ENCODE measurements at regions not wholly inside any gene's neighbourhood (a gene's known extent, or its start where the extent isn't known, plus 50 kb on each side); places are given as distances from the start of the nearest gene placed in this dataset.

DNA sequence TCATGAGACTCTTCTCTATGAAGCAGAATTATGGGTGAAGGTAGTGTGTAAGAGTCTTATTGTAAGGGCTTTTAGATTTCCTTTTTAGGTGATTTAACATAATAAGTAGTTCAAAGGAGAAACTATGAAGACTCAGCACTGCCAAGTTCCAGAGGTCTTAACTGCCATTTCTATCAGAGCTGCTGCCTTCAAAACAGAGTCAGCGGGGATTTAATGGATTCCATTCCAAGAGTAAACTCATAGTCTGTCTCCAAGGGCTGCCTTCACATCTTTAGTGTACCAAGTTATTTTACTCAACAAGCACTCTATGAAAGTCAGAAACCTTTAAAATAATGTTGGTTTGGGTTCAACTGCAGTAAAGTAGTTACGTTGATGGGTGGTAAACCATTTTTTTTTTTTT, 289.6 kb upstream of the HTR2A start:
- DNase-seq (ENCODE audit: low read depth, low spot score) (no peak), FAIRE-seq (no peak)
- Histone ChIP-seq H3K9me1 (replicated peaks; ENCODE audit: control insufficient read depth, extremely low read depth, insufficient read depth, low read length) (no peaks in the 10 kb centered on the region), H3K79me2 (ENCODE audit: control insufficient read depth, insufficient read depth, low read length) (no peaks in the 10 kb centered on the region), H3K27ac (ENCODE audit: insufficient read depth, low read depth, low read length) (no peak overlapping the region), H3K36me3 (ENCODE audit: control insufficient read depth in 2 of 2, extremely low read depth in 1 of 2, insufficient read depth in 2 of 2, low read length in 2 of 2) (no peaks in the 10 kb centered on the region), H3K9me3 (replicated peaks; ENCODE audit: control insufficient read depth, insufficient read depth, low read length) (peaks cover 6% of the 10 kb centered on the region), H3K9ac (replicated peaks; ENCODE audit: extremely low read depth, insufficient read depth, low read length) (no peak overlapping the region), H4K20me1 (replicated peaks; ENCODE audit: control insufficient read depth, extremely low read depth, insufficient read depth, low read length) (no peaks in the 10 kb centered on the region), H3K4me2 (ENCODE audit: insufficient read depth, low read length) (no peak overlapping the region), H3K27me3 (ENCODE audit: control insufficient read depth in 2 of 2, insufficient read depth in 2 of 2, low read length in 2 of 2) (no peaks in the 10 kb centered on the region), H2AFZ (ENCODE audit: low read depth, low read length) (no peak overlapping the region), H3K4me3 (replicated peaks in 1 of 3; ENCODE audit: insufficient read depth in 1 of 3, low read depth in 1 of 3, low read length in 3 of 3) (no peak overlapping the region), H3K4me1 (ENCODE audit: control insufficient read depth, extremely low read depth, insufficient read depth, low read length) (no peaks in the 10 kb centered on the region)
- TF ChIP-seq MYC (IDR thresholded peaks at IDR 0.05; ENCODE audit: low read depth, low read length) = no peak
- TF ChIP-seq, protein P1, sequence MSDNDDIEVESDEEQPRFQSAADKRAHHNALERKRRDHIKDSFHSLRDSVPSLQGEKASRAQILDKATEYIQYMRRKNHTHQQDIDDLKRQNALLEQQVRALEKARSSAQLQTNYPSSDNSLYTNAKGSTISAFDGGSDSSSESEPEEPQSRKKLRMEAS (IDR thresholded peaks at IDR 0.05; ENCODE audit: insufficient read depth, insufficient read length) = no peak
- no peak for TF ChIP-seq POLR2AphosphoS5 (IDR thresholded peaks at IDR 0.05; ENCODE audit: insufficient read depth, low read depth, low read length)
- no peak for TF ChIP-seq EZH2 (IDR thresholded peaks at IDR 0.05; ENCODE audit: borderline replicate concordance, low read depth, low read length, severe bottlenecking)
- TF ChIP-seq GATA2 (IDR thresholded peaks at IDR 0.05; ENCODE audit: insufficient read depth, insufficient read length, low read depth, low read length) = no peak
- TF ChIP-seq, protein P2, sequence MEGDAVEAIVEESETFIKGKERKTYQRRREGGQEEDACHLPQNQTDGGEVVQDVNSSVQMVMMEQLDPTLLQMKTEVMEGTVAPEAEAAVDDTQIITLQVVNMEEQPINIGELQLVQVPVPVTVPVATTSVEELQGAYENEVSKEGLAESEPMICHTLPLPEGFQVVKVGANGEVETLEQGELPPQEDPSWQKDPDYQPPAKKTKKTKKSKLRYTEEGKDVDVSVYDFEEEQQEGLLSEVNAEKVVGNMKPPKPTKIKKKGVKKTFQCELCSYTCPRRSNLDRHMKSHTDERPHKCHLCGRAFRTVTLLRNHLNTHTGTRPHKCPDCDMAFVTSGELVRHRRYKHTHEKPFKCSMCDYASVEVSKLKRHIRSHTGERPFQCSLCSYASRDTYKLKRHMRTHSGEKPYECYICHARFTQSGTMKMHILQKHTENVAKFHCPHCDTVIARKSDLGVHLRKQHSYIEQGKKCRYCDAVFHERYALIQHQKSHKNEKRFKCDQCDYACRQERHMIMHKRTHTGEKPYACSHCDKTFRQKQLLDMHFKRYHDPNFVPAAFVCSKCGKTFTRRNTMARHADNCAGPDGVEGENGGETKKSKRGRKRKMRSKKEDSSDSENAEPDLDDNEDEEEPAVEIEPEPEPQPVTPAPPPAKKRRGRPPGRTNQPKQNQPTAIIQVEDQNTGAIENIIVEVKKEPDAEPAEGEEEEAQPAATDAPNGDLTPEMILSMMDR (IDR thresholded peaks at IDR 0.05; ENCODE audit: extremely low read depth in 1 of 2, insufficient read depth in 1 of 2, low read depth in 1 of 2, low read length in 2 of 2) = no peak
- TF ChIP-seq JUN (IDR thresholded peaks at IDR 0.05; ENCODE audit: borderline replicate concordance, insufficient read depth, insufficient read length, low read depth) = no peak
- no peak for TF ChIP-seq FOS (IDR thresholded peaks at IDR 0.05; ENCODE audit: borderline replicate concordance, insufficient read depth, low read length)
- no peak for TF ChIP-seq POLR2A (IDR thresholded peaks at IDR 0.05; ENCODE audit: low read depth, low read length)
- dilution Hi-C loops (cut with MboI; ENCODE audit: extremely low pct_ligation_motif_present, low sequenced_read_pairs) = no loop called here
- intact Hi-C loops (cut with micrococcal nuclease) = no loop called here
- no TSS peak for BruUV-seq (replicated peaks)
- POLR2A ChIA-PET = no interaction called here
- CTCF ChIA-PET = no interaction called here
